SK-N-SH treated with all-trans-retinoic acid at 6 μM for 48 hours (cell line): ENCODE measurements at regions not wholly inside any gene's neighbourhood (a gene's known extent, or its start where the extent isn't known, plus 50 kb on each side); places are given as distances from the start of the nearest gene placed in this dataset.
"Not testable (repeated sequence)": the region's sequence is repeated elsewhere in the genome, so short reads cannot be mapped to it uniquely, and the experiment has no call there.

Experiments
- ATAC-seq: fragments of 200-7000 bp; cut with Tn5 transposase; 3 replicates; pipeline ENCODE4 v1.9.1; 2020; ENCODE audit warnings: mild to moderate bottlenecking, moderate library complexity
- ARNTL ChIP-seq: fragments of 450-650 bp; formaldehyde crosslinking; IDR thresholded peaks from 2 replicates; pipeline ENCODE4 v1.5.0; 2020; ENCODE audit warnings: low read depth, mild to moderate bottlenecking, moderate library complexity, borderline replicate concordance
- BACH2 ChIP-seq: fragments of 250-450 bp; sonication (Bioruptor Pico); IDR thresholded peaks from 2 replicates; pipeline ENCODE4 v1.9.0; 2021; ENCODE audit warnings: mild to moderate bottlenecking, borderline replicate concordance
- CREB5 ChIP-seq: fragments of 250-450 bp; sonication (Bioruptor Pico); IDR thresholded peaks from 2 replicates; pipeline ENCODE4 v1.5.1; 2020; ENCODE audit warnings: low read depth, mild to moderate bottlenecking, moderate library complexity
- CSDC2 ChIP-seq: fragments of 250-450 bp; sonication (Bioruptor Pico); IDR thresholded peaks from 2 replicates; pipeline ENCODE4 v1.5.0; 2020; ENCODE audit warnings: mild to moderate bottlenecking, moderate library complexity
- ESRRG ChIP-seq: fragments of 250-450 bp; sonication (Bioruptor Pico); IDR thresholded peaks from 2 replicates; pipeline ENCODE4 v1.6.1; 2021; ENCODE audit warnings: mild to moderate bottlenecking
- GLIS3 ChIP-seq: fragments of 250-450 bp; sonication (Bioruptor Pico); IDR thresholded peaks from 2 replicates; pipeline ENCODE4 v1.5.0; 2020; ENCODE audit warnings: mild to moderate bottlenecking, moderate library complexity
- ISL1 ChIP-seq: fragments of 250-450 bp; sonication (Bioruptor Pico); IDR thresholded peaks from 2 replicates; pipeline ENCODE4 v2.1.2; 2022; ENCODE audit warnings: mild to moderate bottlenecking, moderate library complexity
- OSR1 ChIP-seq: fragments of 250-450 bp; sonication (Bioruptor Pico); IDR thresholded peaks from 2 replicates; pipeline ENCODE4 v1.8.0; 2022; ENCODE audit warnings: moderate library complexity, mild to moderate bottlenecking, inconsistent platforms
- PPARA ChIP-seq: fragments of 250-450 bp; sonication (Bioruptor Pico); IDR thresholded peaks from 2 replicates; pipeline ENCODE4 v1.5.0; 2020; ENCODE audit warnings: mild to moderate bottlenecking, borderline replicate concordance
- RARB ChIP-seq: fragments of 250-450 bp; sonication (Bioruptor Pico); IDR thresholded peaks from 2 replicates; pipeline ENCODE4 v1.8.0; 2021; ENCODE audit warnings: mild to moderate bottlenecking, moderate library complexity
- SNAI2 ChIP-seq: fragments of 250-450 bp; sonication (Bioruptor Pico); IDR thresholded peaks from 2 replicates; pipeline ENCODE4 v1.5.0; 2020; ENCODE audit warnings: mild to moderate bottlenecking, moderate library complexity
- TCF4 ChIP-seq: fragments of 250-450 bp; sonication (Bioruptor Pico); IDR thresholded peaks from 2 replicates; pipeline ENCODE4 v1.8.0; 2021; ENCODE audit warnings: mild to moderate bottlenecking, moderate library complexity, borderline replicate concordance
- TOX ChIP-seq: fragments of 250-450 bp; sonication (Bioruptor Pico); IDR thresholded peaks from 2 replicates; pipeline ENCODE4 v1.8.0; 2021; ENCODE audit warnings: mild to moderate bottlenecking, moderate library complexity, borderline replicate concordance
- ZC3H10 ChIP-seq: fragments of 250-450 bp; sonication (Bioruptor Pico); IDR thresholded peaks from 2 replicates; pipeline ENCODE4 v1.5.1; 2021; ENCODE audit warnings: mild to moderate bottlenecking, moderate library complexity
- ZFP3 ChIP-seq: fragments of 250-450 bp; sonication (Bioruptor Pico); IDR thresholded peaks from 2 replicates; pipeline ENCODE4 v1.5.0; 2020; ENCODE audit warnings: mild to moderate bottlenecking, moderate library complexity
- ZFP30 ChIP-seq: fragments of 450-650 bp; formaldehyde crosslinking; IDR thresholded peaks from 2 replicates; pipeline ENCODE4 v1.5.0; 2022; ENCODE audit warnings: mild to moderate bottlenecking, moderate library complexity
- ZNF565 ChIP-seq: fragments of 450-650 bp; formaldehyde crosslinking; conservative IDR thresholded peaks from 2 replicates; pipeline ENCODE4 v1.5.0; 2020; ENCODE audit warnings: low read depth, mild to moderate bottlenecking, moderate library complexity
- ZNF70 ChIP-seq: fragments of 450-650 bp; formaldehyde crosslinking; IDR thresholded peaks from 2 replicates; pipeline ENCODE4 v1.5.0; 2020; ENCODE audit warnings: mild to moderate bottlenecking, moderate library complexity
- ZNF8 ChIP-seq: fragments of 450-650 bp; formaldehyde crosslinking; IDR thresholded peaks from 2 replicates; pipeline ENCODE4 v1.5.0; 2020; ENCODE audit warnings: mild to moderate bottlenecking, moderate library complexity
- TF ChIP-seq, protein P1 (sequence below): fragments of 250-450 bp; sonication (Bioruptor Pico); IDR thresholded peaks from 2 replicates; pipeline ENCODE4 v1.8.0; 2020; ENCODE audit warnings: mild to moderate bottlenecking, moderate library complexity, borderline replicate concordance
- TF ChIP-seq, protein P2 (sequence below): fragments of 250-450 bp; sonication (Bioruptor Pico); IDR thresholded peaks from 2 replicates; pipeline ENCODE4 v1.8.0; 2021; ENCODE audit warnings: low read depth, mild to moderate bottlenecking, moderate library complexity, borderline replicate concordance
- TF ChIP-seq, protein P3 (sequence below): fragments of 250-450 bp; sonication (Bioruptor Pico); IDR thresholded peaks from 2 replicates; pipeline ENCODE4 v1.5.1; 2021; ENCODE audit warnings: mild to moderate bottlenecking, moderate library complexity

DNA sequence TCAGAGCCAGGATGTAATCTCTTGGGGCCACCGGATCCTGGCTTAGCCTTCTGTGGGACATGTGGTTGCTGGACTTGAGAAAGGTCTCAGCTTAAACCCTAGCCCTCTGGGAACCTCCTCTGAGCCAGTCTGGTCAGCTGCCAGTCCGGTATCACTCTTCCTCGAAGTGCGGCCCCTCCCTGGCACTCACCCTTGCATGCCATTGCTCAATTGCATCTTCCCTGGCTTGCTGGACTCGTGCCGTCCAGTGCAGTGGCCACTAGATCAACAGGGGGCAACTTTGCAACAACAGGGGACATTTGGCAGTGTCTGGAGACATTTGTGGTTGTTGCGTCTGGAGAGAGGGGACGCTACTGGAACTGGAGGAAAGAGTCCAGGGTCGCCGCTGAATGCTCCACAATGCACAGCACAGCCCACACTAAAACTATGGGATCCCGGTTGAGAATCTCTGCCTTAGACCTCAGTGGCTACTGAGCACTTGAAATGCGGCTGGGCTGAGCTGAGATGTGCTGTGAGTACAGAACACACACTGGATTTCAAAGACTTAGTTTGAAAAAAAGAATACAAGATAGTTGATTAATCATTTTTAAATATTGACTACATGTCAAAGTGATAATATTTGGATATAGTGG is 152.1 kb downstream of the TFAP2C start (continued):
- TF ChIP-seq CREB5 (no peak), SNAI2 (CRISPR knock-in tag) (no peak), ARNTL (CRISPR knock-in tag) (no peak)

DNA sequence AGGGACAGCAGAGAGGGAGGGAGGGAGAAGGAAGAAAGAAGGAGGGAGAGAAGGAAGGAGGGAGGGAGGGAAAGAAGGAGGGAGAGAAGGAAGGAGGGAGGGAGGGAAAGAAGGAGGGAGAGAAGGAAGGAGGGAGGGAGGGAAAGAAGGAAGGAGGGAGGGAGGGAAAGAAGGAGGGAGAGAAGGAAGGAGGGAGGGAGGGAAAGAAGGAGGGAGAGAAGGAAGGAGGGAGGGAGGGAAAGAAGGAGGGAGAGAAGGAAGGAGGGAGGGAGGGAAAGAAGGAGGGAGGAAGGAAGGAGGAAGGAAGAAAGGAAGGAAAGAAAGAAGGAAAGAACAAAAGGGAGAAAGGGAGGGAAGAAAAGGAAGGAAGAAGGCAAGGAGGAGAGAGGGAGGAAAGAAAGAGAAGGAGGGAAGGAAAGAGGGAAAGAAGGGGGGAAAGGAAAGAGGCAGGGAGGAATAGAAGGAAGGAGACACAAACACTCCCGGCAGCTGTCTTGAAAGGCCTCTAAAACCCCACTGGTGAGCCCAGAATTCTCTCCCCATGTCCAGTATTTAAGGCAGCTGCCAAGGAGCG is 153.0 kb downstream of the TFAP2C start:
- ATAC-seq: not testable (repeated sequence)

- ATAC-seq: not testable (repeated sequence)
Observed at GRCh38 chr20:56782814-56783213, 153.7 kb downstream of the TFAP2C start.

- TF ChIP-seq CSDC2 (CRISPR knock-in tag) (no peak), ZC3H10 (CRISPR knock-in tag) (no peak), BACH2 (CRISPR knock-in tag) (no peak), ESRRG (CRISPR knock-in tag) (no peak), TCF4 (no peak), ZNF70 (CRISPR knock-in tag) (no peak), SNAI2 (CRISPR knock-in tag) (no peak), ISL1 (no peak), ZFP3 (CRISPR knock-in tag) (no peak), ZNF565 (CRISPR knock-in tag) (no peak)
- TF ChIP-seq, protein P1, sequence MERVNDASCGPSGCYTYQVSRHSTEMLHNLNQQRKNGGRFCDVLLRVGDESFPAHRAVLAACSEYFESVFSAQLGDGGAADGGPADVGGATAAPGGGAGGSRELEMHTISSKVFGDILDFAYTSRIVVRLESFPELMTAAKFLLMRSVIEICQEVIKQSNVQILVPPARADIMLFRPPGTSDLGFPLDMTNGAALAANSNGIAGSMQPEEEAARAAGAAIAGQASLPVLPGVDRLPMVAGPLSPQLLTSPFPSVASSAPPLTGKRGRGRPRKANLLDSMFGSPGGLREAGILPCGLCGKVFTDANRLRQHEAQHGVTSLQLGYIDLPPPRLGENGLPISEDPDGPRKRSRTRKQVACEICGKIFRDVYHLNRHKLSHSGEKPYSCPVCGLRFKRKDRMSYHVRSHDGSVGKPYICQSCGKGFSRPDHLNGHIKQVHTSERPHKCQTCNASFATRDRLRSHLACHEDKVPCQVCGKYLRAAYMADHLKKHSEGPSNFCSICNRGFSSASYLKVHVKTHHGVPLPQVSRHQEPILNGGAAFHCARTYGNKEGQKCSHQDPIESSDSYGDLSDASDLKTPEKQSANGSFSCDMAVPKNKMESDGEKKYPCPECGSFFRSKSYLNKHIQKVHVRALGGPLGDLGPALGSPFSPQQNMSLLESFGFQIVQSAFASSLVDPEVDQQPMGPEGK (CRISPR knock-in tag): no peak
- TF ChIP-seq, protein P2, sequence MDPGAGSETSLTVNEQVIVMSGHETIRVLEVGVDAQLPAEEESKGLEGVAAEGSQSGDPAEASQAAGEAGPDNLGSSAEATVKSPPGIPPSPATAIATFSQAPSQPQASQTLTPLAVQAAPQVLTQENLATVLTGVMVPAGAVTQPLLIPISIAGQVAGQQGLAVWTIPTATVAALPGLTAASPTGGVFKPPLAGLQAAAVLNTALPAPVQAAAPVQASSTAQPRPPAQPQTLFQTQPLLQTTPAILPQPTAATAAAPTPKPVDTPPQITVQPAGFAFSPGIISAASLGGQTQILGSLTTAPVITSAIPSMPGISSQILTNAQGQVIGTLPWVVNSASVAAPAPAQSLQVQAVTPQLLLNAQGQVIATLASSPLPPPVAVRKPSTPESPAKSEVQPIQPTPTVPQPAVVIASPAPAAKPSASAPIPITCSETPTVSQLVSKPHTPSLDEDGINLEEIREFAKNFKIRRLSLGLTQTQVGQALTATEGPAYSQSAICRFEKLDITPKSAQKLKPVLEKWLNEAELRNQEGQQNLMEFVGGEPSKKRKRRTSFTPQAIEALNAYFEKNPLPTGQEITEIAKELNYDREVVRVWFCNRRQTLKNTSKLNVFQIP (CRISPR knock-in tag): no peak
- TF ChIP-seq, all 23 proteins: peak for 0
- ATAC-seq: no peak
Observed at GRCh38 chr20:56783826-56784225, 154.7 kb downstream of the TFAP2C start.

- ATAC-seq: no peak
- no peak for TF ChIP-seq ZNF70 (CRISPR knock-in tag)
- no peak for TF ChIP-seq ISL1
- no peak for TF ChIP-seq TOX (CRISPR knock-in tag)
- no peak for TF ChIP-seq ZFP30 (CRISPR knock-in tag)
- TF ChIP-seq, protein P2 (CRISPR knock-in tag): no peak
- TF ChIP-seq ZNF565 (CRISPR knock-in tag): no peak
- TF ChIP-seq, protein P3, sequence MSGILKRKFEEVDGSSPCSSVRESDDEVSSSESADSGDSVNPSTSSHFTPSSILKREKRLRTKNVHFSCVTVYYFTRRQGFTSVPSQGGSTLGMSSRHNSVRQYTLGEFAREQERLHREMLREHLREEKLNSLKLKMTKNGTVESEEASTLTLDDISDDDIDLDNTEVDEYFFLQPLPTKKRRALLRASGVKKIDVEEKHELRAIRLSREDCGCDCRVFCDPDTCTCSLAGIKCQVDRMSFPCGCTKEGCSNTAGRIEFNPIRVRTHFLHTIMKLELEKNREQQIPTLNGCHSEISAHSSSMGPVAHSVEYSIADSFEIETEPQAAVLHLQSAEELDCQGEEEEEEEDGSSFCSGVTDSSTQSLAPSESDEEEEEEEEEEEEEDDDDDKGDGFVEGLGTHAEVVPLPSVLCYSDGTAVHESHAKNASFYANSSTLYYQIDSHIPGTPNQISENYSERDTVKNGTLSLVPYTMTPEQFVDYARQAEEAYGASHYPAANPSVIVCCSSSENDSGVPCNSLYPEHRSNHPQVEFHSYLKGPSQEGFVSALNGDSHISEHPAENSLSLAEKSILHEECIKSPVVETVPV (CRISPR knock-in tag): no peak
- TF ChIP-seq ARNTL (CRISPR knock-in tag): no peak
- TF ChIP-seq SNAI2 (CRISPR knock-in tag): no peak
- TF ChIP-seq GLIS3 (CRISPR knock-in tag): no peak
- no peak for TF ChIP-seq TCF4
- no peak for TF ChIP-seq CSDC2 (CRISPR knock-in tag)
- TF ChIP-seq ZNF8 (CRISPR knock-in tag): no peak
- no peak for TF ChIP-seq CREB5
- no peak for TF ChIP-seq ZC3H10 (CRISPR knock-in tag)
- TF ChIP-seq, protein P1 (CRISPR knock-in tag): no peak
- TF ChIP-seq RARB (CRISPR knock-in tag): no peak
- TF ChIP-seq OSR1 (CRISPR knock-in tag): no peak
- TF ChIP-seq PPARA (CRISPR knock-in tag): no peak
- TF ChIP-seq, all 23 proteins: peak for 0
Observed at GRCh38 chr20:56786503-56786902, 157.4 kb downstream of the TFAP2C start.
